ENCODE measurements at regions not wholly inside any gene's neighbourhood (a gene's known extent, or its start where the extent isn't known, plus 50 kb on each side); places are given as distances from the start of the nearest gene placed in this dataset.
"Not testable (repeated sequence)": the region's sequence is repeated elsewhere in the genome, so short reads cannot be mapped to it uniquely, and the experiment has no call there.

GRCh38 chr1:189606795-189607476, 870.7 kb downstream of the BRINP3 start:
- H3K4me3 Mint-ChIP-seq = no peak overlapping the region
- H3K27me3 Mint-ChIP-seq = no peaks in the 10 kb centered on the region
- intact Hi-C loops (cut with micrococcal nuclease) = no loop called here

GRCh38 chr1:189607477-189608096, 870.1 kb downstream of the BRINP3 start:
- Mint-ChIP-seq H3K4me3 (no peak overlapping the region), H3K27ac (no peak overlapping the region), H3K36me3 (ENCODE audit: low read depth) (no peaks in the 10 kb centered on the region), H3K4me1 (ENCODE audit: low read depth) (no peaks in the 10 kb centered on the region), H3K9me3 (no peaks in the 10 kb centered on the region), H3K27me3 (no peaks in the 10 kb centered on the region)
- intact Hi-C loops (cut with micrococcal nuclease) = no loop called here

More at GRCh38 chr1:189606795-189607476, 870.7 kb downstream of the BRINP3 start:
- no peaks in the 10 kb centered on the region for H3K9me3 Mint-ChIP-seq
- H3K36me3 Mint-ChIP-seq (ENCODE audit: low read depth) = no peaks in the 10 kb centered on the region
- no peak overlapping the region for H3K27ac Mint-ChIP-seq
- no peaks in the 10 kb centered on the region for H3K4me1 Mint-ChIP-seq (ENCODE audit: low read depth)

- no peaks in the 10 kb centered on the region for H3K9me3 Mint-ChIP-seq
- no peak overlapping the region for H3K4me3 Mint-ChIP-seq
- H3K36me3 Mint-ChIP-seq (ENCODE audit: low read depth) = no peaks in the 10 kb centered on the region
- intact Hi-C loops (cut with micrococcal nuclease) = no loop called here
- no peaks in the 10 kb centered on the region for H3K4me1 Mint-ChIP-seq (ENCODE audit: low read depth)
- no peak overlapping the region for H3K27ac Mint-ChIP-seq
- no peaks in the 10 kb centered on the region for H3K27me3 Mint-ChIP-seq
These were observed 868.5 kb downstream of the BRINP3 start for GRCh38 chr1:189609167-189609566.

- H3K27me3 Mint-ChIP-seq = no peaks in the 10 kb centered on the region
- H3K4me3 Mint-ChIP-seq = no peak overlapping the region
- no peaks in the 10 kb centered on the region for H3K4me1 Mint-ChIP-seq (ENCODE audit: low read depth)
- no peaks in the 10 kb centered on the region for H3K36me3 Mint-ChIP-seq (ENCODE audit: low read depth)
- H3K9me3 Mint-ChIP-seq = peaks cover 10% of the 10 kb centered on the region
- intact Hi-C loops (cut with micrococcal nuclease) = no loop called here
- no peak overlapping the region for H3K27ac Mint-ChIP-seq
These were observed 860.8 kb downstream of the BRINP3 start for GRCh38 chr1:189616893-189617292.

- H3K27me3 Mint-ChIP-seq = no peaks in the 10 kb centered on the region
- H3K9me3 Mint-ChIP-seq = peaks cover 18% of the 10 kb centered on the region
- H3K27ac Mint-ChIP-seq = no peak overlapping the region
- H3K4me1 Mint-ChIP-seq (ENCODE audit: low read depth) = no peaks in the 10 kb centered on the region
- intact Hi-C loops (cut with micrococcal nuclease) = no loop called here
- H3K36me3 Mint-ChIP-seq (ENCODE audit: low read depth) = no peaks in the 10 kb centered on the region
- H3K4me3 Mint-ChIP-seq = no peak overlapping the region
These were observed 857.9 kb downstream of the BRINP3 start for GRCh38 chr1:189619682-189620332.

GRCh38 chr1:189620471-189620870, 857.2 kb downstream of the BRINP3 start:
- no peak overlapping the region for H3K27ac Mint-ChIP-seq
- H3K4me1 Mint-ChIP-seq (ENCODE audit: low read depth) = no peaks in the 10 kb centered on the region
- H3K4me3 Mint-ChIP-seq = no peak overlapping the region
- H3K36me3 Mint-ChIP-seq (ENCODE audit: low read depth) = no peaks in the 10 kb centered on the region
- intact Hi-C loops (cut with micrococcal nuclease) = no loop called here
- H3K9me3 Mint-ChIP-seq = peaks cover 18% of the 10 kb centered on the region
- H3K27me3 Mint-ChIP-seq = no peaks in the 10 kb centered on the region

GRCh38 chr1:189623336-189623735, 854.3 kb downstream of the BRINP3 start:
- no peaks in the 10 kb centered on the region for H3K36me3 Mint-ChIP-seq (ENCODE audit: low read depth)
- intact Hi-C loops (cut with micrococcal nuclease) = no loop called here

GRCh38 chr1:189627427-189627826, 850.2 kb downstream of the BRINP3 start:
- no peaks in the 10 kb centered on the region for H3K36me3 Mint-ChIP-seq (ENCODE audit: low read depth)
- no peak overlapping the region for H3K27ac Mint-ChIP-seq
- no peaks in the 10 kb centered on the region for H3K4me1 Mint-ChIP-seq (ENCODE audit: low read depth)
- H3K27me3 Mint-ChIP-seq = no peaks in the 10 kb centered on the region
- intact Hi-C loops (cut with micrococcal nuclease) = no loop called here
- no peak overlapping the region for H3K4me3 Mint-ChIP-seq
- peaks cover 3% of the 10 kb centered on the region for H3K9me3 Mint-ChIP-seq

More at GRCh38 chr1:189623336-189623735, 854.3 kb downstream of the BRINP3 start:
- Mint-ChIP-seq H3K9me3 (peaks cover 12% of the 10 kb centered on the region), H3K4me1 (ENCODE audit: low read depth) (no peaks in the 10 kb centered on the region), H3K27me3 (no peaks in the 10 kb centered on the region), H3K4me3 (no peak overlapping the region), H3K27ac (no peak overlapping the region)

- H3K9me3 Mint-ChIP-seq = no peaks in the 10 kb centered on the region
- intact Hi-C loops (cut with micrococcal nuclease) = no loop called here
These were observed 848.8 kb downstream of the BRINP3 start for GRCh38 chr1:189628857-189629256.

GRCh38 chr1:189633658-189634057, 844.0 kb downstream of the BRINP3 start:
- no peaks in the 10 kb centered on the region for H3K36me3 Mint-ChIP-seq (ENCODE audit: low read depth)
- intact Hi-C loops (cut with micrococcal nuclease) = no loop called here
- no peaks in the 10 kb centered on the region for H3K9me3 Mint-ChIP-seq
- no peak overlapping the region for H3K4me3 Mint-ChIP-seq
- no peaks in the 10 kb centered on the region for H3K4me1 Mint-ChIP-seq (ENCODE audit: low read depth)
- no peak overlapping the region for H3K27ac Mint-ChIP-seq
- H3K27me3 Mint-ChIP-seq = no peaks in the 10 kb centered on the region

More at GRCh38 chr1:189628857-189629256, 848.8 kb downstream of the BRINP3 start:
- Mint-ChIP-seq H3K27me3 (no peaks in the 10 kb centered on the region), H3K4me3 (no peak overlapping the region), H3K27ac (no peak overlapping the region), H3K4me1 (ENCODE audit: low read depth) (no peaks in the 10 kb centered on the region), H3K36me3 (ENCODE audit: low read depth) (no peaks in the 10 kb centered on the region)

GRCh38 chr1:189637041-189637440, 840.6 kb downstream of the BRINP3 start:
- H3K27ac Mint-ChIP-seq = no peak overlapping the region
- intact Hi-C loops (cut with micrococcal nuclease) = no loop called here
- H3K36me3 Mint-ChIP-seq (ENCODE audit: low read depth) = no peaks in the 10 kb centered on the region
- no peaks in the 10 kb centered on the region for H3K27me3 Mint-ChIP-seq
- no peak overlapping the region for H3K4me3 Mint-ChIP-seq
- no peaks in the 10 kb centered on the region for H3K9me3 Mint-ChIP-seq
- H3K4me1 Mint-ChIP-seq (ENCODE audit: low read depth) = no peaks in the 10 kb centered on the region

- H3K27ac Mint-ChIP-seq; H3K9me3 Mint-ChIP-seq; H3K27me3 Mint-ChIP-seq; H3K4me1 Mint-ChIP-seq (ENCODE audit: low read depth); H3K4me3 Mint-ChIP-seq; H3K36me3 Mint-ChIP-seq (ENCODE audit: low read depth); intact Hi-C loops (cut with micrococcal nuclease): not testable (repeated sequence)
These were observed 833.5 kb downstream of the BRINP3 start for GRCh38 chr1:189644156-189644555.

- H3K4me3 Mint-ChIP-seq = no peak overlapping the region
- no peak overlapping the region for H3K27ac Mint-ChIP-seq
- H3K9me3 Mint-ChIP-seq = no peaks in the 10 kb centered on the region
- H3K4me1 Mint-ChIP-seq (ENCODE audit: low read depth) = no peaks in the 10 kb centered on the region
- no peaks in the 10 kb centered on the region for H3K36me3 Mint-ChIP-seq (ENCODE audit: low read depth)
- no peaks in the 10 kb centered on the region for H3K27me3 Mint-ChIP-seq
- intact Hi-C loops (cut with micrococcal nuclease) = no loop called here
These were observed 832.7 kb downstream of the BRINP3 start for GRCh38 chr1:189644970-189645369.

GRCh38 chr1:189646066-189646465, 831.6 kb downstream of the BRINP3 start:
- intact Hi-C loops (cut with micrococcal nuclease) = no loop called here
- no peaks in the 10 kb centered on the region for H3K36me3 Mint-ChIP-seq (ENCODE audit: low read depth)
- no peaks in the 10 kb centered on the region for H3K27me3 Mint-ChIP-seq
- no peaks in the 10 kb centered on the region for H3K4me1 Mint-ChIP-seq (ENCODE audit: low read depth)
- H3K9me3 Mint-ChIP-seq = no peaks in the 10 kb centered on the region
- H3K4me3 Mint-ChIP-seq = no peak overlapping the region
- no peak overlapping the region for H3K27ac Mint-ChIP-seq

All from dendritic cell treated with granulocyte-macrophage colony-stimulating factor and Interleukin-4, amounts not matched to agents 40 ng/mL and 50 ng/mL, for 4 days (primary cell).